ENCODE measurements at regions not wholly inside any gene's neighbourhood (a gene's known extent, or its start where the extent isn't known, plus 50 kb on each side); places are given as distances from the start of the nearest gene placed in this dataset.

- Histone ChIP-seq H3K36me3 (peaks cover 0 to 7% (median 0%) of the 10 kb centered on the region in 11 experiments; a peak in 1 of 22 replicates), H4K20me1 (no peaks in the 10 kb centered on the region), H3K4me1 (peaks cover 19 to 31% (median 21%) of the 10 kb centered on the region in 10 experiments), H3K27me3 (no peaks in the 10 kb centered on the region), H3K9ac (no peak overlapping the region), H3K27ac (no peak overlapping the region), H3K4me3 (no peak overlapping the region), H3K9me3 (replicated peaks in 1 of 11) (peaks cover 43 to 81% (median 69%) of the 10 kb centered on the region in 11 experiments), H3K4me2 (no peak overlapping the region)
- no peak for TF ChIP-seq Cebpa-rat (IDR thresholded peaks at IDR 0.05)
These were observed 167.7 kb downstream of the VRK1 start for GRCh38 chr14:96964726-96965415.

- H3K36me3 ChIP-seq: peaks cover 0 to 7% (median 0%) of the 10 kb centered on the region in 11 experiments; a peak in 1 of 22 replicates
- H3K27ac ChIP-seq: no peak overlapping the region
- H3K4me2 ChIP-seq: peak overlapping the region in 1 of 11 experiments; percentile 6; a peak in 1 of 22 replicates
- H4K20me1 ChIP-seq: no peaks in the 10 kb centered on the region
- H3K27me3 ChIP-seq: no peaks in the 10 kb centered on the region
- peaks cover 36 to 70% (median 59%) of the 10 kb centered on the region in 11 experiments for H3K9me3 ChIP-seq (replicated peaks in 1 of 11)
- H3K9ac ChIP-seq: no peak overlapping the region
- H3K4me3 ChIP-seq: no peak overlapping the region
- TF ChIP-seq Cebpa-rat (IDR thresholded peaks at IDR 0.05): no peak
- peaks cover 14 to 23% (median 18%) of the 10 kb centered on the region in 10 experiments for H3K4me1 ChIP-seq
These were observed 168.9 kb downstream of the VRK1 start for GRCh38 chr14:96965885-96966595.

- H3K9ac ChIP-seq: no peak overlapping the region
- H4K20me1 ChIP-seq: no peaks in the 10 kb centered on the region
- no peak overlapping the region for H3K27ac ChIP-seq
- no peak for TF ChIP-seq Cebpa-rat (IDR thresholded peaks at IDR 0.05)
- H3K36me3 ChIP-seq: peaks cover 0 to 7% (median 0%) of the 10 kb centered on the region in 11 experiments; a peak in 1 of 22 replicates
- no peak overlapping the region for H3K4me2 ChIP-seq
- peaks cover 40 to 63% (median 51%) of the 10 kb centered on the region in 11 experiments for H3K9me3 ChIP-seq (replicated peaks in 1 of 11)
- no peaks in the 10 kb centered on the region for H3K27me3 ChIP-seq
- H3K4me1 ChIP-seq: peaks cover 0 to 9% (median 0%) of the 10 kb centered on the region in 10 experiments; a peak in 2 of 20 replicates
- no peak overlapping the region; a peak in 1 of 20 replicates for H3K4me3 ChIP-seq
These were observed 177.9 kb downstream of the VRK1 start for GRCh38 chr14:96975116-96975515.

GRCh38 chr14:96978525-96979272 lies 181.5 kb downstream of the VRK1 start:
- peaks cover 0 to 7% (median 0%) of the 10 kb centered on the region in 11 experiments; a peak in 2 of 22 replicates for H3K36me3 ChIP-seq
- H3K4me3 ChIP-seq: no peak overlapping the region
- H3K9me3 ChIP-seq (replicated peaks in 1 of 11): peaks cover 39 to 53% (median 46%) of the 10 kb centered on the region in 11 experiments
- H3K27ac ChIP-seq: no peak overlapping the region
- no peak for TF ChIP-seq Cebpa-rat (IDR thresholded peaks at IDR 0.05)
- H3K27me3 ChIP-seq: no peaks in the 10 kb centered on the region
- H3K4me1 ChIP-seq: peaks cover 0 to 9% (median 0%) of the 10 kb centered on the region in 10 experiments; a peak in 2 of 20 replicates
- no peaks in the 10 kb centered on the region for H4K20me1 ChIP-seq
- no peak overlapping the region for H3K9ac ChIP-seq
- peak overlapping the region in 3 of 11 experiments; percentile 13 to 22 (median 21); a peak in 2 of 22 replicates for H3K4me2 ChIP-seq

- Histone ChIP-seq H3K36me3 (no peaks in the 10 kb centered on the region; a peak in 1 of 22 replicates), H4K20me1 (no peaks in the 10 kb centered on the region), H3K9ac (no peak overlapping the region), H3K9me3 (replicated peaks in 1 of 11) (peaks cover 31 to 50% (median 38%) of the 10 kb centered on the region in 11 experiments), H3K4me1 (peaks cover 0 to 9% (median 0%) of the 10 kb centered on the region in 10 experiments; a peak in 2 of 20 replicates), H3K4me3 (no peak overlapping the region), H3K27me3 (no peaks in the 10 kb centered on the region), H3K4me2 (peak overlapping the region in 2 of 11 experiments; percentile 13 to 22; a peak in 2 of 22 replicates), H3K27ac (no peak overlapping the region)
- TF ChIP-seq Cebpa-rat (IDR thresholded peaks at IDR 0.05): no peak
These were observed 182.5 kb downstream of the VRK1 start for GRCh38 chr14:96979611-96980074.

GRCh38 chr14:96980835-96981234 lies 183.7 kb downstream of the VRK1 start:
- Histone ChIP-seq H3K4me2 (no peak overlapping the region), H4K20me1 (no peaks in the 10 kb centered on the region), H3K36me3 (no peaks in the 10 kb centered on the region; a peak in 1 of 22 replicates), H3K4me3 (no peak overlapping the region), H3K27me3 (no peaks in the 10 kb centered on the region), H3K27ac (no peak overlapping the region), H3K4me1 (peaks cover 0 to 10% (median under 1%) of the 10 kb centered on the region in 10 experiments; a peak in 2 of 20 replicates), H3K9ac (no peak overlapping the region), H3K9me3 (replicated peaks in 1 of 11) (peaks cover 19 to 42% (median 27%) of the 10 kb centered on the region in 11 experiments)
- TF ChIP-seq Cebpa-rat (IDR thresholded peaks at IDR 0.05): no peak

GRCh38 chr14:96986256-96987085 lies 189.3 kb downstream of the VRK1 start:
- no peak for TF ChIP-seq Cebpa-rat (IDR thresholded peaks at IDR 0.05)
- Histone ChIP-seq H3K36me3 (no peaks in the 10 kb centered on the region; a peak in 1 of 22 replicates), H3K27me3 (no peaks in the 10 kb centered on the region), H4K20me1 (no peaks in the 10 kb centered on the region), H3K9ac (no peak overlapping the region), H3K9me3 (replicated peaks in 1 of 11) (peaks cover 4 to 28% (median 18%) of the 10 kb centered on the region in 11 experiments; a peak in 19 of 22 replicates), H3K4me2 (peak overlapping the region; percentile 57 to 85 (median 75)), H3K27ac (no peak overlapping the region), H3K4me3 (no peak overlapping the region), H3K4me1 (peaks cover 17 to 42% (median 35%) of the 10 kb centered on the region in 10 experiments)

GRCh38 chr14:96987086-96987474 lies 189.9 kb downstream of the VRK1 start:
- peaks cover 17 to 43% (median 35%) of the 10 kb centered on the region in 10 experiments for H3K4me1 ChIP-seq
- peak overlapping the region; percentile 57 to 85 (median 75) for H3K4me2 ChIP-seq
- H3K27me3 ChIP-seq: no peaks in the 10 kb centered on the region
- no peak overlapping the region for H3K9ac ChIP-seq
- H3K27ac ChIP-seq: peak overlapping the region in 5 of 11 experiments; percentile 4 to 30 (median 25); a peak in 5 of 22 replicates
- no peak for TF ChIP-seq Cebpa-rat (IDR thresholded peaks at IDR 0.05)
- H3K36me3 ChIP-seq: no peaks in the 10 kb centered on the region
- no peaks in the 10 kb centered on the region for H4K20me1 ChIP-seq
- no peak overlapping the region for H3K4me3 ChIP-seq
- H3K9me3 ChIP-seq (replicated peaks in 1 of 11): peaks cover 0 to 27% (median 12%) of the 10 kb centered on the region in 11 experiments; a peak in 13 of 22 replicates

Data from BLaER1 treated with 17β-estradiol and CSF1 and Interleukin-3, amounts not matched to agents 10 nM and 100 nM (cell line).